ENCODE measurements at regions not wholly inside any gene's neighbourhood (a gene's known extent, or its start where the extent isn't known, plus 50 kb on each side); places are given as distances from the start of the nearest gene placed in this dataset.

GRCh38 chr6:140985679-140986275 lies 1146.9 kb upstream of the GJE1 start:
- Histone ChIP-seq H3K27me3 (ENCODE audit: control insufficient read depth, insufficient read depth, low read length) (no peaks in the 10 kb centered on the region), H3K36me3 (ENCODE audit: control insufficient read depth, insufficient read depth, low read length) (no peaks in the 10 kb centered on the region), H3K4me3 (ENCODE audit: low read depth, low read length) (no peak overlapping the region)
- DNase-seq (ENCODE audit: low read depth) (no peak), FAIRE-seq (no peak)
- TF ChIP-seq, protein P1, sequence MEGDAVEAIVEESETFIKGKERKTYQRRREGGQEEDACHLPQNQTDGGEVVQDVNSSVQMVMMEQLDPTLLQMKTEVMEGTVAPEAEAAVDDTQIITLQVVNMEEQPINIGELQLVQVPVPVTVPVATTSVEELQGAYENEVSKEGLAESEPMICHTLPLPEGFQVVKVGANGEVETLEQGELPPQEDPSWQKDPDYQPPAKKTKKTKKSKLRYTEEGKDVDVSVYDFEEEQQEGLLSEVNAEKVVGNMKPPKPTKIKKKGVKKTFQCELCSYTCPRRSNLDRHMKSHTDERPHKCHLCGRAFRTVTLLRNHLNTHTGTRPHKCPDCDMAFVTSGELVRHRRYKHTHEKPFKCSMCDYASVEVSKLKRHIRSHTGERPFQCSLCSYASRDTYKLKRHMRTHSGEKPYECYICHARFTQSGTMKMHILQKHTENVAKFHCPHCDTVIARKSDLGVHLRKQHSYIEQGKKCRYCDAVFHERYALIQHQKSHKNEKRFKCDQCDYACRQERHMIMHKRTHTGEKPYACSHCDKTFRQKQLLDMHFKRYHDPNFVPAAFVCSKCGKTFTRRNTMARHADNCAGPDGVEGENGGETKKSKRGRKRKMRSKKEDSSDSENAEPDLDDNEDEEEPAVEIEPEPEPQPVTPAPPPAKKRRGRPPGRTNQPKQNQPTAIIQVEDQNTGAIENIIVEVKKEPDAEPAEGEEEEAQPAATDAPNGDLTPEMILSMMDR (IDR thresholded peaks at IDR 0.05; ENCODE audit: insufficient read depth, low read length, severe bottlenecking) = no peak

GRCh38 chr6:140980265-140980887 lies 1152.3 kb upstream of the GJE1 start:
- Histone ChIP-seq H3K4me3 (ENCODE audit: low read depth, low read length) (no peak overlapping the region), H3K27me3 (ENCODE audit: control insufficient read depth, insufficient read depth, low read length) (no peaks in the 10 kb centered on the region), H3K36me3 (ENCODE audit: control insufficient read depth, insufficient read depth, low read length) (no peaks in the 10 kb centered on the region)
- DNase-seq (ENCODE audit: low read depth) (peak; percentile 15), FAIRE-seq (no peak)
- TF ChIP-seq, protein P1 (IDR thresholded peaks at IDR 0.05; ENCODE audit: insufficient read depth, low read length, severe bottlenecking) = no peak

DNA sequence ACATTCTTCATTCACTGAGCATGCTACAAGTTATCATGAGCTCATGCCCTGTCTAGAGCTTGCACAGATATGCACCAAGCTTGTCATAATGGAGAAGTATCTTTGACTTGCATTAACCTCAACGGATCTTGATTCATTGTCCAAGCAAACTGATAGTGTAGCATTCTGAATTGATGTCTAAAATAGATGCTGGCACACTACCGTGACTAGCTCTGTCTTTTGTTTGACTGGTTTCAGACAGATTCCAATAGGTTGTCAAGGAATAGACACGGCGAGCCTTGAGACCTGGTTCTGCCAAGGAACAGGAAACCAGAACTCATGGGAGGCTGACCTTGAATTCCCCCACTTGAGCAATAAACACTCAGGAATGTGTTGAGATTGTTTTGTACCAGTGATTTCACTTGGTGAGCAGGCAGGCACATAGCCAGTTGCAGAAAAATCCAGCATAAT lies 1153.1 kb upstream of the GJE1 start:
- Histone ChIP-seq H3K36me3 (ENCODE audit: control insufficient read depth, insufficient read depth, low read length) (no peaks in the 10 kb centered on the region), H3K4me3 (ENCODE audit: low read depth, low read length) (no peak overlapping the region), H3K27me3 (ENCODE audit: control insufficient read depth, insufficient read depth, low read length) (no peaks in the 10 kb centered on the region)
- no peak for FAIRE-seq
- peak; percentile 73 for DNase-seq (ENCODE audit: low read depth)
- TF ChIP-seq, protein P1 (IDR thresholded peaks at IDR 0.05; ENCODE audit: insufficient read depth, low read length, severe bottlenecking) = no peak

GRCh38 chr6:140977403-140977802 lies 1155.3 kb upstream of the GJE1 start:
- Histone ChIP-seq H3K4me3 (ENCODE audit: low read depth, low read length) (no peak overlapping the region), H3K36me3 (ENCODE audit: control insufficient read depth, insufficient read depth, low read length) (no peaks in the 10 kb centered on the region), H3K27me3 (ENCODE audit: control insufficient read depth, insufficient read depth, low read length) (no peaks in the 10 kb centered on the region)
- TF ChIP-seq, protein P1 (IDR thresholded peaks at IDR 0.05; ENCODE audit: insufficient read depth, low read length, severe bottlenecking) = no peak
- no peak for DNase-seq (ENCODE audit: low read depth)
- no peak for FAIRE-seq

DNA sequence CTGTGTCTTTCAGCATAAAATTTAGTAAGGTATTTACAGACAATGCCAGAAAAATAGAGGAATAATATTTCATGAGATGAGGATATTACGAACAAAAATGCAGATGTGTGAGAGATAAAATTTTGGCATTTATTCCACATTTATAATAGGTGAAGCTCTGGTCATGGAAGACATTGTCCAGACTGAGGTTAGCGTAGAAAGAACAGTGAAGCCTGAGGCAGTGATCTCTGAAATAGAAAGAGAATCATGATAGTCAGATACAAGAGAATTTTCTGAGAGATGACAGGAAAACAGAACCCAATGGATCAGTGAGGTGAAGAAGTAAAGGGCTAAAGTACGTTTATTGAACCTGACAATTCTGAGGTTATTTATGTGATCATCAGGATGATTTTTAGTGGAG lies 1155.9 kb upstream of the GJE1 start:
- FAIRE-seq = no peak
- no peak for DNase-seq (ENCODE audit: low read depth)
- H3K36me3 ChIP-seq (ENCODE audit: control insufficient read depth, insufficient read depth, low read length) = no peaks in the 10 kb centered on the region
- H3K27me3 ChIP-seq (ENCODE audit: control insufficient read depth, insufficient read depth, low read length) = no peaks in the 10 kb centered on the region
- H3K4me3 ChIP-seq (ENCODE audit: low read depth, low read length) = no peak overlapping the region
- TF ChIP-seq, protein P1 (IDR thresholded peaks at IDR 0.05; ENCODE audit: insufficient read depth, low read length, severe bottlenecking) = no peak

DNA sequence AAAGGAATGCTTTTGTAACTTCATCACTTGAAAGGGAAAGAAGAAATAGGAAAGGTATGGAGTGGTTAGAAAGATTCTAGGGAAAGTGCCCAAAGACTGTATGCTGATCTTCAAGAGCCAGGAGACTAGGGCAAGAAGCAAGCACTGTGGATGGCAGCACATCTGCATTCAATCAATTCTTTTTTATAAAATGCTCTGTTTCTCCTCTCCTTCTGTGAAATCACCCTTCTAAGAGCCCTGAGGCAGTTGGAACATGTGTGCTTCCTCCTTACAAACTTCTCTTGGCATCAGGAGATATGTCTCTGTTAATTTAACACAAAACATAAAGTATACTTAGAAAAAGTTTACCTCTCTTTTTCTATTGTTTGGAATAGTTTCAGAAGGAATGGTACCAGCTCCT lies 1162.2 kb upstream of the GJE1 start:
- FAIRE-seq = no peak
- TF ChIP-seq, protein P1 (IDR thresholded peaks at IDR 0.05; ENCODE audit: insufficient read depth, low read length, severe bottlenecking) = no peak
- no peaks in the 10 kb centered on the region for H3K36me3 ChIP-seq (ENCODE audit: control insufficient read depth, insufficient read depth, low read length)
- H3K4me3 ChIP-seq (ENCODE audit: low read depth, low read length) = no peak overlapping the region
- DNase-seq (ENCODE audit: low read depth) = no peak
- H3K27me3 ChIP-seq (ENCODE audit: control insufficient read depth, insufficient read depth, low read length) = no peaks in the 10 kb centered on the region

Measured in bronchial epithelial cell (primary cell).